Spleen (tissue), 7 donors: ENCODE measurements at regions not wholly inside any gene's neighbourhood (a gene's known extent, or its start where the extent isn't known, plus 50 kb on each side); places are given as distances from the start of the nearest gene placed in this dataset.

ENCODE experiments used
- POLR2A ChIP-seq, 3 donors: fragments of 450-650 bp; IDR thresholded peaks; one replicate each; pipeline ENCODE4 v1.5.1; 2017; ENCODE audit warnings: antibody characterized with exemption in 3 of 3, mild to moderate bottlenecking in 1 of 3
- POLR2AphosphoS5 ChIP-seq, 3 donors: sonication (generic); formaldehyde crosslinking; IDR thresholded peaks; one replicate each; pipeline ENCODE4 v1.5.1; 2017; ENCODE audit warnings: antibody characterized with exemption in 3 of 3
- TF ChIP-seq, protein P1 (sequence below), 11 experiments: fragments of 200-600 bp in 7 of 11; fragments of 450-650 bp in 4 of 11; sonication (generic) in 4 of 11; IDR thresholded peaks in 8 of 11; conservative IDR thresholded peaks in 3 of 11; 1 replicate in 7 of 11; 2 replicates in 4 of 11; pipeline versions ENCODE4 v1.4.0 to v1.8.0; 2016 to 2021; ENCODE audit warnings: antibody characterized with exemption in 11 of 11, inconsistent platforms in 4 of 11, mild to moderate bottlenecking in 1 of 11
- donor health status: DM: no; HTN: no; CAD: no; lungs with moderate emphysema.
- donor health status: DM: no; HTN: no; CAD: no.
- donor health status: DM: no; HTN: no; CAD: no.

DNA sequence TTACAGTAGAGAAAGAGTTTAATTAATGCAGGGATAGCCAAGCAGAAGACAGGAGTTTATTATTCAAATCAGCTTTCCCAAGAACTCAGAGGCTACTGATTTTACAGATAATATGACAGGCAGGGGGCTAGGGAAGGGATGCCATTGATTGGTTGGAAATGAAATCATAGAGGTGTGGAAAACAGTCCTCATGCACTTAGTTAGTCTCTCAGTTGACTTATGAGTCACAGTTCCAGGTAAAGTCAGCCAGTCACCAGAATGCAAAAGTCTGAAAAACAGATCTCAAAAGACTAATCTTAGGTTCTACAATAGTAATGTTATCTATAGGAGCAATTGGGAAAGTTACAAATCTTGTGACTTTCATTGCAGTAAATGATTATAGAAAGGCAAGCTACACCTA lies 676.4 kb upstream of the CHAC2 start:
- no peak for TF ChIP-seq POLR2A (IDR thresholded peaks at IDR 0.05)
- TF ChIP-seq, protein P1, sequence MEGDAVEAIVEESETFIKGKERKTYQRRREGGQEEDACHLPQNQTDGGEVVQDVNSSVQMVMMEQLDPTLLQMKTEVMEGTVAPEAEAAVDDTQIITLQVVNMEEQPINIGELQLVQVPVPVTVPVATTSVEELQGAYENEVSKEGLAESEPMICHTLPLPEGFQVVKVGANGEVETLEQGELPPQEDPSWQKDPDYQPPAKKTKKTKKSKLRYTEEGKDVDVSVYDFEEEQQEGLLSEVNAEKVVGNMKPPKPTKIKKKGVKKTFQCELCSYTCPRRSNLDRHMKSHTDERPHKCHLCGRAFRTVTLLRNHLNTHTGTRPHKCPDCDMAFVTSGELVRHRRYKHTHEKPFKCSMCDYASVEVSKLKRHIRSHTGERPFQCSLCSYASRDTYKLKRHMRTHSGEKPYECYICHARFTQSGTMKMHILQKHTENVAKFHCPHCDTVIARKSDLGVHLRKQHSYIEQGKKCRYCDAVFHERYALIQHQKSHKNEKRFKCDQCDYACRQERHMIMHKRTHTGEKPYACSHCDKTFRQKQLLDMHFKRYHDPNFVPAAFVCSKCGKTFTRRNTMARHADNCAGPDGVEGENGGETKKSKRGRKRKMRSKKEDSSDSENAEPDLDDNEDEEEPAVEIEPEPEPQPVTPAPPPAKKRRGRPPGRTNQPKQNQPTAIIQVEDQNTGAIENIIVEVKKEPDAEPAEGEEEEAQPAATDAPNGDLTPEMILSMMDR (IDR thresholded peaks at IDR 0.05 in 8 of 11, conservative IDR thresholded peaks at IDR 0.05 in 3 of 11), result no peak
- TF ChIP-seq POLR2AphosphoS5 (IDR thresholded peaks at IDR 0.05), result no peak
